Cardiac fibroblast (primary cell): ENCODE measurements at regions not wholly inside any gene's neighbourhood (a gene's known extent, or its start where the extent isn't known, plus 50 kb on each side); places are given as distances from the start of the nearest gene placed in this dataset.

Experiments
- DNase-seq, 2 donors: peaks; one replicate each; pipeline versions ENCODE4 v3.0.0 to v3.0.0-alpha.2; 2010; ENCODE audit warnings: low read depth in 2 of 2
- H3K4me3 ChIP-seq, 2 donors: replicated peaks in 1 of 2; 1 replicate in 1 of 2; 2 replicates in 1 of 2; pipeline ENCODE4 v1.5.1; 2011; ENCODE audit warnings: low read depth in 2 of 2, low read length in 2 of 2, mild to moderate bottlenecking in 2 of 2, moderate library complexity in 1 of 2
- CTCF ChIP-seq: IDR thresholded peaks from one replicate; pipeline ENCODE4 v1.5.1; 2011; ENCODE audit warnings: low read depth, mild to moderate bottlenecking, low read length, inconsistent platforms

- TF ChIP-seq CTCF, result no peak
- H3K4me3 ChIP-seq, result no peak overlapping the region
- no peak for DNase-seq
These were observed 109.1 kb upstream of the TRPC7 start for GRCh38 chr5:136474466-136474865.

- no peak for DNase-seq
- TF ChIP-seq CTCF, result no peak
- no peak overlapping the region for H3K4me3 ChIP-seq
These were observed 102.3 kb upstream of the TRPC7 start for GRCh38 chr5:136467632-136468031.

GRCh38 chr5:136466041-136466415, 100.7 kb upstream of the TRPC7 start:
- no peak for TF ChIP-seq CTCF
- no peak overlapping the region for H3K4me3 ChIP-seq
- no peak for DNase-seq

DNA sequence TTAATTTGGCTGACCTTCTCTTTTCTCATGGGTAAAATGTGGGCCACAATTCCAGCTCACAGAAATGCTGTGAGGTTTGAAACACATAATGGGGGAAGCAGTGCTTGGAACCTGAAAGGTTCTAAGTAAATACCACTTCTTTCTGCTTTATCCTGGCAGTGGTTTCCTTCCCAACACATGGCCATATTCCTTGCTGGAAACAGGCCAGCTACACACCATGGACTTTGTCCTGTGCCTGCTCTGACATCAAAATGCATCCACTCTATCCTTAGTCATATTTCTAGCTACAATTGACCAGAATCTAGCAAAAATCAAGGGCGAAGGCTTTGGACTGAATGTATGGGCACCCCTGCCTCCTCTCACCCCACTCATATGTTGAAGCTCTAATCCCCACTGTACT, 93.1 kb upstream of the TRPC7 start:
- H3K4me3 ChIP-seq, result no peak overlapping the region
- TF ChIP-seq CTCF, result no peak
- no peak for DNase-seq

GRCh38 chr5:136457390-136458013, 92.2 kb upstream of the TRPC7 start:
- DNase-seq, result no peak
- no peak overlapping the region for H3K4me3 ChIP-seq
- no peak for TF ChIP-seq CTCF

- no peak for TF ChIP-seq CTCF
- no peak overlapping the region for H3K4me3 ChIP-seq
- DNase-seq, result no peak
These were observed 90.1 kb upstream of the TRPC7 start for GRCh38 chr5:136455409-136455808.
